A673 (cell line): ENCODE measurements at regions not wholly inside any gene's neighbourhood (a gene's known extent, or its start where the extent isn't known, plus 50 kb on each side); places are given as distances from the start of the nearest gene placed in this dataset.
"Not testable (repeated sequence)": the region's sequence is repeated elsewhere in the genome, so short reads cannot be mapped to it uniquely, and the experiment has no call there.

ENCODE experiments used
- CTCF ChIP-seq: fragments of 300-800, 200-600 bp; sonication (generic); conservative IDR thresholded peaks from 2 replicates; pipeline ENCODE4 v1.5.1; 2017; ENCODE audit warnings: low read depth, mild to moderate bottlenecking, antibody characterized with exemption, low read length, moderate library complexity, mixed read lengths
- EZH2 ChIP-seq: fragments of 200-600 bp; sonication (generic); IDR thresholded peaks from 2 replicates; pipeline ENCODE4 v1.6.1; 2017; ENCODE audit warnings: borderline replicate concordance, low read depth, mild to moderate bottlenecking, mixed read lengths, antibody characterized with exemption, low read length; ENCODE audit not compliant: poor library complexity, severe bottlenecking

GRCh38 chr4:25994577-25994976, 80.6 kb downstream of the SMIM20 start:
- TF ChIP-seq CTCF, EZH2: not testable (repeated sequence)
